H1 (cell line): ENCODE measurements at regions not wholly inside any gene's neighbourhood (a gene's known extent, or its start where the extent isn't known, plus 50 kb on each side); places are given as distances from the start of the nearest gene placed in this dataset.

Experiments used
- CTCF ChIA-PET: fragments of 300-600 bp; sonication (Branson Sonifier 250); formaldehyde crosslinking; loops from one replicate; lab custom pipeline; 2021; ENCODE audit not compliant: partially characterized antibody; lab: Charles Lee
- POLR2A ChIA-PET: fragments of 300-600 bp; sonication (Branson Sonifier 250); formaldehyde crosslinking; loops from one replicate; lab custom pipeline; 2021; ENCODE audit warnings: inconsistent platforms; ENCODE audit not compliant: partially characterized antibody; lab: Charles Lee
- DNase-seq, 2 experiments: peaks; one replicate each; pipeline versions ENCODE4 v3.0.0 to v3.0.0-alpha.2; 2010 to 2022; ENCODE audit warnings: low spot score in 2 of 2, low read depth in 1 of 2, mixed read lengths in 1 of 2
- FAIRE-seq: peaks from 2 replicates; lab custom pipeline; 2011; peaks lifted over from hg19 to GRCh38; lab: Jason Lieb, UNC
- H2AFZ ChIP-seq: 2 replicates; pipeline ENCODE4 v1.8.1; 2012; ENCODE audit warnings: low read length, inconsistent platforms
- H2AK5ac ChIP-seq: 2 replicates; pipeline ENCODE4 v1.6.1; 2013; ENCODE audit warnings: low read depth, low read length
- H2BK120ac ChIP-seq: replicated peaks from 2 replicates; pipeline ENCODE3; 2013; ENCODE audit warnings: low read depth, low read length, inconsistent platforms
- H2BK12ac ChIP-seq: 2 replicates; pipeline ENCODE4 v1.6.1; 2013; ENCODE audit warnings: low read depth, low read length
- H2BK15ac ChIP-seq: 2 replicates; pipeline ENCODE4 v1.6.1; 2013; ENCODE audit warnings: low read length
- H2BK20ac ChIP-seq: 2 replicates; pipeline ENCODE4 v1.6.1; 2013; ENCODE audit warnings: low read length
- H2BK5ac ChIP-seq: 2 replicates; pipeline ENCODE4 v1.6.1; 2013; ENCODE audit warnings: low read depth, low read length
- H3K14ac ChIP-seq: 2 replicates; pipeline ENCODE4 v1.6.1; 2013; ENCODE audit warnings: inconsistent platforms; ENCODE audit not compliant: insufficient read length
- H3K18ac ChIP-seq: 2 replicates; pipeline ENCODE4 v1.6.1; 2013; ENCODE audit warnings: low read length; ENCODE audit errors: extremely low read depth
- H3K23ac ChIP-seq: 2 replicates; pipeline ENCODE4 v1.6.1; 2013; ENCODE audit warnings: inconsistent platforms; ENCODE audit not compliant: insufficient read length
- H3K23me2 ChIP-seq: 2 replicates; pipeline ENCODE4 v1.6.1; 2013; ENCODE audit warnings: low read depth, low read length
- H3K27ac ChIP-seq: 2 replicates; pipeline ENCODE4 v1.6.1; 2011; ENCODE audit warnings: low read depth, low read length, inconsistent platforms
- H3K27me3 ChIP-seq, 4 experiments: replicated peaks in 1 of 4; 1 replicate in 1 of 4; 2 replicates in 3 of 4; pipeline versions ENCODE4 v1.6.1 to v1.8.1; 2011 to 2013; ENCODE audit warnings: low read length in 3 of 4, mild to moderate bottlenecking in 3 of 4, inconsistent platforms in 2 of 4, mixed read lengths in 2 of 4, moderate library complexity in 1 of 4; ENCODE audit not compliant: control insufficient read depth in 3 of 4, insufficient read depth in 3 of 4; ENCODE audit errors: extremely low read depth in 1 of 4
- H3K36me3 ChIP-seq, 4 experiments: 2 replicates each; pipeline versions ENCODE4 v1.6.1 to v1.8.1; 2011 to 2013; ENCODE audit warnings: mild to moderate bottlenecking in 4 of 4, low read length in 3 of 4, moderate library complexity in 2 of 4, control low read depth in 1 of 4, inconsistent platforms in 1 of 4; ENCODE audit not compliant: insufficient read depth in 4 of 4, control insufficient read depth in 2 of 4
- H3K4ac ChIP-seq: replicated peaks from 2 replicates; pipeline ENCODE3; 2013; ENCODE audit warnings: low read length, low read depth, mixed read lengths, inconsistent platforms; ENCODE audit not compliant: insufficient read length
- H3K4me1 ChIP-seq, 4 experiments: replicated peaks in 1 of 4; 1 replicate in 1 of 4; 2 replicates in 3 of 4; pipeline versions ENCODE4 v1.6.1 to v1.8.1; 2011 to 2013; ENCODE audit warnings: low read length in 3 of 4, inconsistent platforms in 2 of 4, mixed read lengths in 1 of 4; ENCODE audit not compliant: insufficient read depth in 4 of 4, control insufficient read depth in 3 of 4
- H3K4me2 ChIP-seq, 2 experiments: 2 replicates each; pipeline versions ENCODE4 v1.6.1 to v1.8.1; 2011 to 2013; ENCODE audit warnings: low read depth in 2 of 2, low read length in 2 of 2, control low read depth in 1 of 2, inconsistent platforms in 1 of 2, mild to moderate bottlenecking in 1 of 2; ENCODE audit not compliant: insufficient read depth in 1 of 2
- H3K4me3 ChIP-seq, 4 experiments: fragments of 200-600, 300-600 bp in 1 of 4; sonication (generic), shearing (Covaris generic), sonication (Bioruptor Twin) in 1 of 4; 2 replicates each; pipeline versions ENCODE4 v1.5.1 to v1.8.1; 2011 to 2016; ENCODE audit warnings: low read length in 4 of 4, low read depth in 3 of 4, control low read depth in 2 of 4, inconsistent platforms in 2 of 4, mild to moderate bottlenecking in 2 of 4, mixed read lengths in 1 of 4, moderate library complexity in 1 of 4; ENCODE audit not compliant: insufficient read depth in 2 of 4; ENCODE audit errors: extremely low read depth in 1 of 4
- H3K56ac ChIP-seq: replicated peaks from 2 replicates; pipeline ENCODE3; 2013; ENCODE audit warnings: low read depth, mild to moderate bottlenecking, mixed read lengths, low read length, inconsistent platforms; ENCODE audit not compliant: insufficient read length
- H3K79me1 ChIP-seq: 2 replicates; pipeline ENCODE4 v1.6.1; 2013; ENCODE audit warnings: low read depth, low read length, control low read depth
- H3K79me2 ChIP-seq, 2 experiments: 2 replicates each; pipeline versions ENCODE4 v1.6.1 to v1.8.1; 2012 to 2013; ENCODE audit warnings: low read length in 2 of 2, mild to moderate bottlenecking in 2 of 2, inconsistent platforms in 1 of 2; ENCODE audit not compliant: insufficient read depth in 2 of 2, control insufficient read depth in 1 of 2
- H3K9ac ChIP-seq, 4 experiments: replicated peaks in 1 of 4; 1 replicate in 1 of 4; 2 replicates in 3 of 4; pipeline versions ENCODE4 v1.6.1 to v1.8.1; 2011 to 2013; ENCODE audit warnings: low read depth in 3 of 4, low read length in 3 of 4, control low read depth in 2 of 4, mild to moderate bottlenecking in 2 of 4, moderate library complexity in 2 of 4, inconsistent platforms in 1 of 4; ENCODE audit errors: extremely low read depth in 1 of 4
- H3K9me3 ChIP-seq, 2 experiments: 2 replicates each; pipeline versions ENCODE4 v1.6.1 to v1.8.1; 2012 to 2013; ENCODE audit warnings: mild to moderate bottlenecking in 2 of 2, moderate library complexity in 2 of 2, control low read depth in 1 of 2, inconsistent platforms in 1 of 2, low read depth in 1 of 2, low read length in 1 of 2, mixed read lengths in 1 of 2; ENCODE audit not compliant: insufficient read depth in 2 of 2
- H4K20me1 ChIP-seq, 2 experiments: replicated peaks in 1 of 2; 2 replicates each; pipeline versions ENCODE3 to v1.8.1; 2011 to 2013; ENCODE audit warnings: inconsistent platforms in 2 of 2, low read length in 2 of 2, mild to moderate bottlenecking in 1 of 2; ENCODE audit not compliant: insufficient read depth in 2 of 2, control insufficient read depth in 1 of 2
- H4K5ac ChIP-seq: 2 replicates; pipeline ENCODE4 v1.6.1; 2013; ENCODE audit warnings: low read length, low read depth, mixed read lengths, inconsistent platforms; ENCODE audit not compliant: insufficient read length
- H4K8ac ChIP-seq: 2 replicates; pipeline ENCODE4 v1.8.0; 2013; ENCODE audit warnings: mild to moderate bottlenecking, moderate library complexity, low read length, inconsistent platforms; ENCODE audit not compliant: insufficient read depth; ENCODE audit errors: extremely low read depth
- H4K91ac ChIP-seq: replicated peaks from 2 replicates; pipeline ENCODE3; 2013; ENCODE audit warnings: low read length, mixed read lengths, inconsistent platforms; ENCODE audit not compliant: insufficient read length
- E2F6 ChIP-seq: IDR thresholded peaks from 2 replicates; pipeline ENCODE4 v1.6.1; 2012; ENCODE audit warnings: inconsistent platforms
- FOSL1 ChIP-seq: IDR thresholded peaks from 2 replicates; pipeline ENCODE4 v1.6.1; 2011; ENCODE audit warnings: mild to moderate bottlenecking, low read depth, low read length, moderate library complexity; ENCODE audit not compliant: insufficient read depth
- HDAC6 ChIP-seq: IDR thresholded peaks from one replicate; pipeline ENCODE4 v1.7.1; 2012; ENCODE audit warnings: low read depth, mild to moderate bottlenecking, inconsistent platforms, low read length, moderate library complexity
- RNF2 ChIP-seq: fragments of 200-900, 300-1000 bp; sonication (generic); IDR thresholded peaks from 2 replicates; pipeline ENCODE4 v1.7.1; 2016; ENCODE audit warnings: borderline replicate concordance, low read depth, mild to moderate bottlenecking, antibody characterized with exemption, low read length; ENCODE audit not compliant: poor library complexity, severe bottlenecking; ENCODE audit errors: missing control alignments
- RXRA ChIP-seq: IDR thresholded peaks from 2 replicates; pipeline ENCODE4 v1.6.1; 2011; ENCODE audit warnings: low read depth, mild to moderate bottlenecking, low read length, moderate library complexity; ENCODE audit not compliant: insufficient read depth
- SAP30 ChIP-seq: fragments of 300-600 bp; sonication (generic); IDR thresholded peaks from 2 replicates; pipeline ENCODE4 v1.7.1; 2012; ENCODE audit warnings: low read length, moderate library complexity, mild to moderate bottlenecking, inconsistent platforms; ENCODE audit not compliant: insufficient read depth, insufficient replicate concordance
- SIN3A ChIP-seq, 2 experiments: IDR thresholded peaks in 1 of 2; conservative IDR thresholded peaks in 1 of 2; 2 replicates each; pipeline ENCODE4 v1.6.1; 2011 to 2012; ENCODE audit warnings: low read length in 2 of 2, improper control_type of control experiment in 1 of 2, low read depth in 1 of 2, mild to moderate bottlenecking in 1 of 2
- SP1 ChIP-seq: IDR thresholded peaks from 2 replicates; pipeline ENCODE4 v1.6.1; 2011; ENCODE audit warnings: low read depth, low read length
- YY1 ChIP-seq: IDR thresholded peaks from 2 replicates; pipeline ENCODE4 v1.6.1; 2011; ENCODE audit warnings: low read depth, mild to moderate bottlenecking, low read length
- ZNF274 ChIP-seq: IDR thresholded peaks from 2 replicates; pipeline ENCODE4 v1.7.0; 2012; ENCODE audit warnings: low read length, borderline replicate concordance; ENCODE audit errors: extremely low read depth
- WGBS, 2 experiments: shearing (Covaris generic) in 1 of 2; methylation state at CpG; one replicate each; pipeline versions ENCODE4 v1.1.6 to v1.1.7; 2013 to 2015; ENCODE audit warnings: low lambda C conversion rate in 2 of 2, mixed read lengths in 2 of 2, inconsistent platforms in 1 of 2, low coverage in 1 of 2, missing lambda C conversion rate in 1 of 2; ENCODE audit not compliant: insufficient replicate concordance in 2 of 2, insufficient coverage in 1 of 2, insufficient read length in 1 of 2; ENCODE audit errors: extremely low coverage in 1 of 2, missing lambda C conversion rate in 1 of 2; 5-methylcytosine and 5-hydroxymethylcytosine counted together

GRCh38 chrX:15943391-15943790, 88.8 kb upstream of the AP1S2 start:
- Histone ChIP-seq H3K36me3 (no peaks in the 10 kb centered on the region), H2AFZ (no peak overlapping the region), H4K20me1 (no peaks in the 10 kb centered on the region), H3K4ac (no peak overlapping the region), H2BK5ac (no peak overlapping the region), H3K18ac (peak overlapping the region; percentile 71), H3K56ac (no peak overlapping the region), H3K27me3 (no peaks in the 10 kb centered on the region), H2AK5ac (0 out of 2 replicates have a peak overlapping the region, but pooled peaks have one; percentile 39), H3K14ac (no peak overlapping the region), H2BK15ac (no peak overlapping the region), H4K8ac (no peak overlapping the region), H3K9ac (no peak overlapping the region), H3K4me2 (no peak overlapping the region), H3K79me2 (no peaks in the 10 kb centered on the region), H3K4me1 (peaks cover 0 to 6% (median 4%) of the 10 kb centered on the region in 4 experiments; a peak in 4 of 7 replicates), H2BK120ac (peak overlapping the region; percentile 54), H3K23me2 (no peaks in the 10 kb centered on the region), H4K91ac (peak overlapping the region; percentile 65), H2BK12ac (peak overlapping the region; percentile 39; the same call in 1 of the 2 replicates), H3K27ac (no peak overlapping the region), H4K5ac (no peak overlapping the region), H3K23ac (no peak overlapping the region), H3K79me1 (no peaks in the 10 kb centered on the region), H3K9me3 (no peaks in the 10 kb centered on the region), H3K4me3 (no peak overlapping the region), H2BK20ac (peak overlapping the region; percentile 72; the same call in 1 of the 2 replicates)
- TF ChIP-seq SIN3A (conservative IDR thresholded peaks at IDR 0.05 in 1 of 2, IDR thresholded peaks at IDR 0.05 in 1 of 2; ENCODE audit: low read depth in 1 of 2, low read length in 2 of 2) (no peak), YY1 (no peak), RNF2 (no peak), E2F6 (no peak), RXRA (no peak), FOSL1 (no peak), SAP30 (no peak), SP1 (no peak), HDAC6 (no peak), ZNF274 (no peak)
- no peak for DNase-seq
- CTCF ChIA-PET, result no interaction called here
- POLR2A ChIA-PET, result no interaction called here
- no peak for FAIRE-seq
- WGBS, 2 experiments, result 100% methylated on average over 2 of the region's 2 CpGs; no CpG with 5 or more reads in 1 of the 2 experiments
